OCI-M2 (cell line): ENCODE measurements at regions not wholly inside any gene's neighbourhood (a gene's known extent, or its start where the extent isn't known, plus 50 kb on each side); places are given as distances from the start of the nearest gene placed in this dataset.

Experiments used
- DNase-seq: peaks from one replicate; lab custom pipeline; 2025; ENCODE audit not compliant: unreplicated experiment; lab: John Stamatoyannopoulos, UW

DNA sequence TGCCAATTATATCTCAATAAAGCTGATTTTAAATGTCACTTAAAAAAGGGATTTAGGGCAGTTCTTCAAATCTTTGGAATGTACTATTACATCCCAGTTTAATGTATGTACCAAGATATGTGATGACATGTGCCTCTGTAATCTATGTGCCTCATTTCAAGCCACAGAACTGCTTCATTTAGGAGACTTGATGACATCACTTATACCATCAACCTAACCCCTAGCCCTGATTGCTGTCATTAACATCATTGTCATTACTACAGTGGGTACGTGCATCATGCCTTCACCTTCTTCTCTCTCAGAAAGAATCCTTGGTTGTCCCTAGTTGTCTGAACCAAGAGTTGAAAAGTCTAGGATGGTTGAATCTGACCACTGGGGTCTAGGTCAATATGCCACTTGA lies 134.3 kb upstream of the RAB11FIP2 start:
- no peak for DNase-seq

- no peak for DNase-seq
Measured at GRCh38 chr10:118175148-118175547, 128.4 kb upstream of the RAB11FIP2 start.

DNA sequence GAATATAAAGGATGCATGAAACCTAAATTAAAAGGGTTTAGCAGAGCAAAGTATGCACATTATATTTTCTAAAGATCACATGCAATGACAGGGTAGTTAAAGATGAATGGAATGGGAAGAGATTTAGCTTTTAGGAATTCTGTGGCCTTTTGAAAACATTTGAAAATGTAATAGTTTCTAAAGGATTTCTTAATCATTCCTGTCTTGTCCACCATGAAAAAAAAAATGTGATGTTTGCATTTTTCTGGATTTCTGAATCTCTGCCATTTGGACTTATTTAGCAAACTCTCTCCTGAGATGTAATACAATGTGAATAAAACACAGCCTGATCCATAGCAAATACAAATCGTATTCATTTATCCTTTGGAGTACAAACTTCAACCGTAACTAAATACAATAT lies 126.6 kb upstream of the RAB11FIP2 start:
- DNase-seq: no peak

GRCh38 chr10:118171861-118172260 lies 125.1 kb upstream of the RAB11FIP2 start:
- DNase-seq: no peak

DNA sequence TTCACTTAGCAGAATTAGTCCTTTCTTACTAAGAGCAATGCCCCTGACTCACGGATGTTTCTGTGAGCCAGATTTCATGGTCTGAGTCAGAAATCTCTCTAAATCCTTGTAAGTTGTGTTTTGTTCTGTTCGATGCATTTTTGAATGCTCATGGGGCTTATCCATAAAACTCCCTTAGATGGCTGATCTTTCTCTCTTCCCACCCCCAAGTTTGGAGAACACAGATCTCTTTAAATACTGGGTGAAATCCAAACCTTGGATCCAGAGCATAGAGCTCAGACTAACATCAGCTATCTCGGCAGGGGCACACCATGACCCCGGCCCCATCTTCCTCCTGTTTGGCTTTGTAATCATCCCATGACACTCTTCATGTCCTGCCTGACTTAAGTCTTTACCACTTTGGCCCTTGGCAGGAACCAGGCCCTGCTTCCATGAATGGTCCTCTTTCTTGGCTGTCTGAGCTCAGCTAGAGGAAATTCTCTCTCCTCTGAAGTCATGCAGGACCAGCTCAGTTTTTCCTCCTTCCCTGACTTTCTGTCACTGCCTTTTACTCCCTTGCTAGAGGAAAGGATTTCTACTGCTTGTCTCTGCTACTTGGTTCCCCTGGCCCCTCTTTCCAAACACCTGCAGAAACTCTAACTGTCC lies 120.4 kb upstream of the RAB11FIP2 start:
- no peak for DNase-seq

DNA sequence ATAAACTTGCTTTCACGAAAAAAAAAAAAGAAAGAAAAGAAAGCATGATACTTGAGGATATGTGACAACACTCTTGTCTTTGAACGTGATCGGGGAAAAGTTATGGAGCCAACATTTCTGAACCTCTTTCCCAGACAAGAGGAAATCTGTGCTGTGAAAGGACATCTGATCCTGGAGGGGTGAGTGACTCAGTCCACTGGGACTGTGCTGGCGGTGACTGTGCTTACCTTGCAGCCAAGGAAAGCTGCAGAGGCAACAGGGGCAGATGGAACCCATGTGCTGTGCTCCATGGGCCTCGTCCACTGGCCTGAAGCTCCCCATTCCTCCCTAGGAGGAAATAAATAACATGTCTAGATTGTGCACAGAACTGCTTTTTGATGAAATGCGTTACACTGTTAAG lies 116.5 kb upstream of the RAB11FIP2 start:
- no peak for DNase-seq

- no peak for DNase-seq
Measured at GRCh38 chr10:118161461-118162246, 114.9 kb upstream of the RAB11FIP2 start.

GRCh38 chr10:118153287-118153686 lies 106.5 kb upstream of the RAB11FIP2 start:
- DNase-seq: no peak

GRCh38 chr10:118151461-118151860 lies 104.7 kb upstream of the RAB11FIP2 start:
- no peak for DNase-seq

DNA sequence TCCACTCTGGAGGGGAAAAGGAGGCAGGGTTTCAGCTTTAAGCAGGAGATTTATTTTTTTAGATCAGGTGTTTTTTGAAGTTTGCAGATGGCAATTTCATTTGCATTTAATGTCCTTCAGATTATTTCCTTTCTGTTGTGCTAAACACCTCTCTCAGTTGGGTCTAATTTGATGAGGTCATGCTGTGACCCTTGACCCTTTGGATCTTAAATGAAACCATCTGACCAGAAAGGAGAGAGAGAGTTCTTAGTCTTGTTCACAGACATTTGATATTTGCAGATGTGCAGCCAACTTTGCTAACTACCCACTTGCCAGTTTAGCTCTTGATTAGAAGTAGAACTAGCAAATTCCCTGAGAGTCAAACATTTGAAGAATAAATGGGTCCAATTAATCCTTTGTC lies 101.5 kb upstream of the RAB11FIP2 start:
- no peak for DNase-seq

GRCh38 chr10:118145256-118145655 lies 98.5 kb upstream of the RAB11FIP2 start:
- DNase-seq: no peak

GRCh38 chr10:118141471-118141870 lies 94.7 kb upstream of the RAB11FIP2 start:
- DNase-seq: no peak

GRCh38 chr10:118139321-118139720 lies 92.6 kb upstream of the RAB11FIP2 start:
- no peak for DNase-seq

- DNase-seq: no peak
Measured at GRCh38 chr10:118128675-118129074, 81.9 kb upstream of the RAB11FIP2 start.

DNA sequence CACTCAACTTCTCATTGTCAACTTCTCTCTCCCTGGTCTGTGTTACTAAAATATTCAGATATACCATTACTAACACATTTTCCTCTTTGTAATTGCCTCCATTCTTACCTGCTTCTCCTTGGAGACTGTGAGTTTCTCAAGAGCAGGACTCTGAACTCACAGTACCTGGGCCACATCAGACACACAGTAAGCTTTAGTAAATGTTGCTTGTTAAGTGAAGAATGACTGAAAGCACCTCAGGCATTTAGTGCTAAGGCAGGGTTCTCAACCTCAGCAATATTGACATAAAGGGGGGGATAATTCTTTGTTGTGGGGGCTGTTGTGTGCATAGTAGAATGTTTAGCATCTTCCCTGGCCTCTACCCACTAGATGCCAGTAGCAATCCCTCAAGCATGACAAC lies 72.0 kb upstream of the RAB11FIP2 start:
- no peak for DNase-seq

DNA sequence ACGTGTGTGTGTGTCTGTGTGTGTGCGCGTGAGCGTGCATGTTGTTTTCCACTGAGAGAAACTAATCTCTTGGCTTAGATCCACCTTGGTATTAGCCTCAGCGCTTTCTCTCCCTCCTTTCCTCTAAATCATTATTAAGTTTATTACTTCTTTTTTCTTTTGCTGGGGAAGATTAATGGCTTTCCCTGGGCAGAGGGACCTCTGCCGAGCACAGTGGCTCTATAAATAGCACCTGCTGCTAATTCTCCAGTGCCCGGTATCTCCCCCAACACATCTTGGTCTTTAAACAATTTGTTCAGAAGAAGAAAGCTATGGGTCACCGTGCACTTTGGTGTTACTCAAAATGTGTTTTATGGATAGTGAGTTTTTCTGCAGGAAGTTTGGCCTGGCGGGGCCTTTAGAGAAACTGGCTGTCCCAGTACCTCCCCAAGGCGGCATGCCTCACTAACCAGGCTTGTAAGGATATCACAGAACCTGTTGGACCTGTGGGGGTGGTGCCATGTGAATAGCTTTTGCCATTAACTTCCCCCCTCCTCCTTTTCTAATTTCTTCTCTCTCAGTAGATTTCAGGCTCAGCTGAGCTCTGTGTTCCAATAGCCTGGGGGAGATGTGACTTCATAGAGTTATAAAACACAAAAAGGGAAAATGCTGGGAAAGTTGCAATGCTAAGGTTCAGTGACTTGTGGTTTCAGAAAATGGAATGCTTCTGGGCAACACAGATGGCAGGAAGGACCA lies 70.1 kb upstream of the RAB11FIP2 start:
- DNase-seq: no peak

DNA sequence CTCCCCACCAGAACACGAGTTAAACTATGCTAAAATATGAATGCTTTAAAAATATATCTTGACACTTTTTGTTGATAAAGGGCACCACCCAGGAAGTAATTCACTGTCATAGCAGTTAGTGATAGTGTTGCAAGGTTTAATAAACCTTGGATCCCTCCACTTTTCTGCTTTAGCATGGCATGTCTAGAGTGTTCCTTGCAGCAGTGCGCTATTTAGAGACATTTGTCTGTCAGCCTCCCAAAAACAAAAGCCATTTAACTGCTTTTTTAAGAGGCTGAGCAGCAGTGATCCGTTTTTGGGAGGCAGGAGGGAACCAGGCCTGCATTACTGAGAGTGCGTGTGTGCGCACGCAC lies 69.6 kb upstream of the RAB11FIP2 start:
- DNase-seq: no peak

- DNase-seq: no peak
Measured at GRCh38 chr10:118115701-118116100, 69.0 kb upstream of the RAB11FIP2 start.

- no peak for DNase-seq
Measured at GRCh38 chr10:118114992-118115391, 68.3 kb upstream of the RAB11FIP2 start.

DNA sequence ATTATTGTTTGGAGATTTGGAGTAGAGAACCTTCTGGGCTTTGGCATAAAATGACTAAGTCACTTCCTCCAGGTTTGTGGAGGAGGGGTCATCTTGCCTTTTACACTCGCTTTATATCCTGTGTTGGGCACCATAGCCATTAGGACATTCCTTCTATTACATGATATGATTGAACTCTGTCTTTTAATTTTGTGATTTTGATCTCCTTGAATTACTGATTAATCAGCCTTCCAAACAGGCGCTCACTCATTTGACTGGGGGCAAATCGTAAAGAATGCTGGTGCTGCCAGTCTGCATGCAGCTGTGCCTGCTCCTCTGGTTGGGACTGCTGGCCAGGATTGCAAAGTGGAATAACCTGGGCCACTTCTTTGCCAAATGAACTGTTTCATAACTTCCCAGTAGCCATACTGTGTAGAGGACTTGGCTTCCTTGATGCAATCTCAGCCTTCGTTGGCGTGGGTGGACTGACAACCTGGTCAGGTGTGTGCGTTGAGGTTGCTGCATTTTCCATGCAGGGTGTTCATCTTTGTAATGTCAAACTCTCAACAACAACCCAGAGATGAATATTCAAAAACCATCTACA lies 65.9 kb upstream of the RAB11FIP2 start:
- DNase-seq: no peak

DNA sequence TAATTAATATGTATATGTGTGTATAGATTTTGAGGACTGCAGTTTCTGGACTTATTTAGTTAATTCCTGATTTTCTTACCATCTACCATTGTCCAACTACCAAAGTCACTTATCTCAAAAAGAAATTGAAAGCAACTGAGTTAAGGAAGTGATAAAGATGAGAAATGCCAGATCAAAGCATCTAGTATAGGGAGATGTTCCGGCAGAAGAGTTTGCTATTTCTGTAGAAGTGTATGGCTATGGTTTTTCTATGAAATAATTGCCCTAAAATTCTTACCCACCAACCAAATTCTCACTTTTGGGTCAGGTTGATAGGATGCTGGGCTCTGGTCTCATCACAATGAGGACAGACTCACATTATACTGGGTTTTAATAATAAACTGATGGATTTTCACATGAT lies 64.0 kb upstream of the RAB11FIP2 start:
- no peak for DNase-seq
